ENCODE measurements at regions not wholly inside any gene's neighbourhood (a gene's known extent, or its start where the extent isn't known, plus 50 kb on each side); places are given as distances from the start of the nearest gene placed in this dataset.

DNA sequence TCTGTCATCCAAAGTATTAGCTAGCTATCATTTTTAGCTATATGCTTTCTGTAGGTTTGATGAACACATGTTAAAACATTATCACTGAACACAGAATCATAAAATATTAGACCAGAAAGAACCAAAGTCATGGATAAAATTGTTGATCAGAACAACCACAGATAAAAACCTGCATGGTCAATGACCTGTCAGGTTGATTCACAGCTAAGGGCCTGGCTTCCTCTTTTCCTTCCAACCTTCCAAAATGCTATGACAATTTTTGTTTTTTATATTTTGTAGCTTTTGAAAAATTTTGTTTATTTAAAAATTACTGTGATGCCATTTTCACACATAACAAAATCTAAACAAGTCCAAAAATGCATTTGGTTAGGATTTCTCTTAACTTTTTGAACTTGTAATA lies 444.4 kb upstream of the CHRM2 start:
- H3K4me3 ChIP-seq (ENCODE audit: extremely low read depth in 1 of 4, insufficient read depth in 2 of 4, low read depth in 3 of 4, low read length in 4 of 4) = no peak overlapping the region
- no peak overlapping the region for H3K9ac ChIP-seq (replicated peaks in 1 of 4; ENCODE audit: extremely low read depth in 1 of 4, low read depth in 3 of 4, low read length in 3 of 4)
- H2BK120ac ChIP-seq (replicated peaks; ENCODE audit: low read depth, low read length) = no peak overlapping the region
- no peak overlapping the region for H2BK12ac ChIP-seq (ENCODE audit: low read depth, low read length)
- DNase-seq (ENCODE audit: low read depth in 1 of 2, low spot score in 2 of 2) (no peak), FAIRE-seq (no peak)
- H2BK15ac ChIP-seq (ENCODE audit: low read length) = no peak overlapping the region
- H3K4ac ChIP-seq (replicated peaks; ENCODE audit: insufficient read length, low read depth, low read length) = no peak overlapping the region
- no peak overlapping the region for H2BK5ac ChIP-seq (ENCODE audit: low read depth, low read length)
- no peak overlapping the region for H3K23ac ChIP-seq (ENCODE audit: insufficient read length)
- no peaks in the 10 kb centered on the region for H4K20me1 ChIP-seq (replicated peaks in 1 of 2; ENCODE audit: control insufficient read depth in 1 of 2, insufficient read depth in 2 of 2, low read length in 2 of 2)
- no peak overlapping the region for H4K91ac ChIP-seq (replicated peaks; ENCODE audit: insufficient read length, low read length)
- no peak overlapping the region for H2BK20ac ChIP-seq (ENCODE audit: low read length)
- H3K36me3 ChIP-seq (ENCODE audit: control insufficient read depth in 2 of 4, insufficient read depth in 4 of 4, low read length in 3 of 4) = no peaks in the 10 kb centered on the region
- H3K27ac ChIP-seq (ENCODE audit: low read depth, low read length) = no peak overlapping the region
- H3K79me2 ChIP-seq (ENCODE audit: control insufficient read depth in 1 of 2, insufficient read depth in 2 of 2, low read length in 2 of 2) = no peaks in the 10 kb centered on the region
- H3K23me2 ChIP-seq (ENCODE audit: low read depth, low read length) = no peaks in the 10 kb centered on the region
- no peak overlapping the region for H2AK5ac ChIP-seq (ENCODE audit: low read depth, low read length)
- CTCF ChIA-PET (ENCODE audit: partially characterized antibody) = interaction anchor here (0.9 kb wide), 1 partner anchor 17 kb away, joined by 3 read pairs; no protein-coding TSS in a partner anchor
- no peak overlapping the region for H3K14ac ChIP-seq (ENCODE audit: insufficient read length)
- POLR2A ChIA-PET (ENCODE audit: partially characterized antibody) = no interaction called here
- H3K18ac ChIP-seq (ENCODE audit: extremely low read depth, low read length) = no peak overlapping the region
- H3K27me3 ChIP-seq (replicated peaks in 1 of 4; ENCODE audit: control insufficient read depth in 3 of 4, extremely low read depth in 1 of 4, insufficient read depth in 3 of 4, low read length in 3 of 4) = no peaks in the 10 kb centered on the region
- H3K4me1 ChIP-seq (replicated peaks in 1 of 4; ENCODE audit: control insufficient read depth in 3 of 4, insufficient read depth in 4 of 4, low read length in 3 of 4) = no peaks in the 10 kb centered on the region
- H2AFZ ChIP-seq (ENCODE audit: low read length) = no peak overlapping the region
- no peak overlapping the region for H4K5ac ChIP-seq (ENCODE audit: insufficient read length, low read depth, low read length)
- H3K56ac ChIP-seq (replicated peaks; ENCODE audit: insufficient read length, low read depth, low read length) = no peak overlapping the region
- H4K8ac ChIP-seq (ENCODE audit: extremely low read depth, insufficient read depth, low read length) = no peak overlapping the region
- H3K4me2 ChIP-seq (ENCODE audit: insufficient read depth in 1 of 2, low read depth in 2 of 2, low read length in 2 of 2) = no peak overlapping the region
- no peaks in the 10 kb centered on the region for H3K9me3 ChIP-seq (ENCODE audit: insufficient read depth in 2 of 2, low read depth in 1 of 2, low read length in 1 of 2)
- H3K79me1 ChIP-seq (ENCODE audit: low read depth, low read length) = no peaks in the 10 kb centered on the region
- no peak for TF ChIP-seq HDAC2 (IDR thresholded peaks at IDR 0.05; ENCODE audit: borderline replicate concordance in 1 of 2, low read depth in 2 of 2, low read length in 2 of 2)
- no peak for TF ChIP-seq RFX5 (IDR thresholded peaks at IDR 0.05; ENCODE audit: borderline replicate concordance, low read depth, low read length)
- no peak for TF ChIP-seq GABPA (IDR thresholded peaks at IDR 0.05; ENCODE audit: borderline replicate concordance, insufficient read depth, low read length)
- TF ChIP-seq KDM1A (IDR thresholded peaks at IDR 0.05; ENCODE audit: borderline replicate concordance, low read length) = no peak
- no peak for TF ChIP-seq NANOG (IDR thresholded peaks at IDR 0.05; ENCODE audit: insufficient read depth, low read depth, low read length, poor library complexity, severe bottlenecking)
- TF ChIP-seq TAF7 (optimal IDR thresholded peaks at IDR 0.05; ENCODE audit: borderline replicate concordance, low read depth, low read length) = no peak
- TF ChIP-seq, protein P1, sequence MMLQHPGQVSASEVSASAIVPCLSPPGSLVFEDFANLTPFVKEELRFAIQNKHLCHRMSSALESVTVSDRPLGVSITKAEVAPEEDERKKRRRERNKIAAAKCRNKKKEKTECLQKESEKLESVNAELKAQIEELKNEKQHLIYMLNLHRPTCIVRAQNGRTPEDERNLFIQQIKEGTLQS (IDR thresholded peaks at IDR 0.05; ENCODE audit: insufficient read depth, low read depth, low read length) = no peak
- TF ChIP-seq SIX5 (IDR thresholded peaks at IDR 0.05; ENCODE audit: low read depth, low read length) = no peak
- TF ChIP-seq SIRT6 (IDR thresholded peaks at IDR 0.05; ENCODE audit: low read length) = no peak
- no peak for TF ChIP-seq SP4 (IDR thresholded peaks at IDR 0.05; ENCODE audit: low read length)
- TF ChIP-seq TAF1 (IDR thresholded peaks at IDR 0.05; ENCODE audit: low read depth, low read length) = no peak
- TF ChIP-seq, protein P2, sequence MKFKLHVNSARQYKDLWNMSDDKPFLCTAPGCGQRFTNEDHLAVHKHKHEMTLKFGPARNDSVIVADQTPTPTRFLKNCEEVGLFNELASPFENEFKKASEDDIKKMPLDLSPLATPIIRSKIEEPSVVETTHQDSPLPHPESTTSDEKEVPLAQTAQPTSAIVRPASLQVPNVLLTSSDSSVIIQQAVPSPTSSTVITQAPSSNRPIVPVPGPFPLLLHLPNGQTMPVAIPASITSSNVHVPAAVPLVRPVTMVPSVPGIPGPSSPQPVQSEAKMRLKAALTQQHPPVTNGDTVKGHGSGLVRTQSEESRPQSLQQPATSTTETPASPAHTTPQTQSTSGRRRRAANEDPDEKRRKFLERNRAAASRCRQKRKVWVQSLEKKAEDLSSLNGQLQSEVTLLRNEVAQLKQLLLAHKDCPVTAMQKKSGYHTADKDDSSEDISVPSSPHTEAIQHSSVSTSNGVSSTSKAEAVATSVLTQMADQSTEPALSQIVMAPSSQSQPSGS (IDR thresholded peaks at IDR 0.05; ENCODE audit: low read length) = no peak
- no peak for TF ChIP-seq RBBP5 (IDR thresholded peaks at IDR 0.05; ENCODE audit: borderline replicate concordance, low read depth, low read length)
- TF ChIP-seq SP2 (IDR thresholded peaks at IDR 0.05; ENCODE audit: low read length) = no peak
